HG02885 (cell line): ENCODE measurements at regions not wholly inside any gene's neighbourhood (a gene's known extent, or its start where the extent isn't known, plus 50 kb on each side); places are given as distances from the start of the nearest gene placed in this dataset.

Source experiments
- ATAC-seq: cut with Tn5 transposase; IDR thresholded peaks from one replicate; pipeline ENCODE4 v1.9.1; 2021; ENCODE audit warnings: mild to moderate bottlenecking; ENCODE audit not compliant: unreplicated experiment, poor library complexity

- no peak for ATAC-seq
Observed at GRCh38 chr13:82912564-82912963, 969.7 kb downstream of the SLITRK1 start.

- no peak for ATAC-seq
Observed at GRCh38 chr13:82905071-82905470, 977.2 kb downstream of the SLITRK1 start.

GRCh38 chr13:82900453-82900852, 981.8 kb downstream of the SLITRK1 start:
- ATAC-seq = no peak

- no peak for ATAC-seq
Observed at GRCh38 chr13:82898586-82898985, 983.7 kb downstream of the SLITRK1 start.

- ATAC-seq = no peak
Observed at GRCh38 chr13:82879921-82880320, 1002.4 kb downstream of the SLITRK1 start.

GRCh38 chr13:82878536-82878935, 1003.7 kb downstream of the SLITRK1 start:
- ATAC-seq = no peak

GRCh38 chr13:82867284-82867683, 1015.0 kb downstream of the SLITRK1 start:
- ATAC-seq = no peak

GRCh38 chr13:82850644-82851043, 1031.6 kb downstream of the SLITRK1 start:
- ATAC-seq = no peak

GRCh38 chr13:82848766-82849165, 1033.5 kb downstream of the SLITRK1 start:
- no peak for ATAC-seq

- no peak for ATAC-seq
Observed at GRCh38 chr13:82847595-82847994, 1034.7 kb downstream of the SLITRK1 start.

GRCh38 chr13:82833923-82834322, 1048.4 kb downstream of the SLITRK1 start:
- ATAC-seq = no peak

- no peak for ATAC-seq
Observed at GRCh38 chr13:82829040-82829439, 1053.2 kb downstream of the SLITRK1 start.

GRCh38 chr13:82827724-82828123, 1054.5 kb downstream of the SLITRK1 start:
- ATAC-seq = no peak

GRCh38 chr13:82822935-82823334, 1059.3 kb downstream of the SLITRK1 start:
- no peak for ATAC-seq

GRCh38 chr13:82817133-82817532, 1065.1 kb downstream of the SLITRK1 start:
- ATAC-seq = no peak

- no peak for ATAC-seq
Observed at GRCh38 chr13:82815791-82816190, 1066.5 kb downstream of the SLITRK1 start.

GRCh38 chr13:82803341-82803740, 1078.9 kb downstream of the SLITRK1 start:
- ATAC-seq = no peak

GRCh38 chr13:82802528-82802927, 1079.7 kb downstream of the SLITRK1 start:
- no peak for ATAC-seq

GRCh38 chr13:82800391-82800790, 1081.9 kb downstream of the SLITRK1 start:
- no peak for ATAC-seq

- no peak for ATAC-seq
Observed at GRCh38 chr13:82797876-82798275, 1084.4 kb downstream of the SLITRK1 start.

GRCh38 chr13:82791035-82791434, 1091.2 kb downstream of the SLITRK1 start:
- no peak for ATAC-seq

GRCh38 chr13:82772816-82773215, 1109.5 kb downstream of the SLITRK1 start:
- no peak for ATAC-seq

- no peak for ATAC-seq
Observed at GRCh38 chr13:82766732-82767321, 1115.4 kb downstream of the SLITRK1 start.
